ENCODE measurements at regions not wholly inside any gene's neighbourhood (a gene's known extent, or its start where the extent isn't known, plus 50 kb on each side); places are given as distances from the start of the nearest gene placed in this dataset.

GRCh38 chr5:100722657-100723056 lies 180.4 kb downstream of the ST8SIA4 start:
- TF ChIP-seq EZH2 (IDR thresholded peaks at IDR 0.05) (no peak), FOXP2 (optimal IDR thresholded peaks at IDR 0.05; ENCODE audit: control extremely low read depth, extremely low read length, insufficient read depth) (no peak), POLR2AphosphoS5 (IDR thresholded peaks at IDR 0.05; ENCODE audit: borderline replicate concordance, low read depth, low read length) (no peak)

Measured in SK-N-MC (cell line).